Parathyroid adenoma (tissue), 2 donors: ENCODE measurements at regions not wholly inside any gene's neighbourhood (a gene's known extent, or its start where the extent isn't known, plus 50 kb on each side); places are given as distances from the start of the nearest gene placed in this dataset.

Experiments used
- H2AFZ ChIP-seq: fragments of 300-600 bp; sonication (generic); one replicate; pipeline ENCODE4 v1.7.0; 2017; ENCODE audit warnings: antibody characterized with exemption, mild to moderate bottlenecking
- H3K27ac ChIP-seq: fragments of 300-600 bp; sonication (generic); one replicate; pipeline ENCODE4 v1.7.0; 2017
- H3K27me3 ChIP-seq: fragments of 300-600 bp; sonication (generic); one replicate; pipeline ENCODE4 v1.7.0; 2017; ENCODE audit warnings: low read length; ENCODE audit not compliant: control insufficient read depth, insufficient read depth
- H3K36me3 ChIP-seq: fragments of 300-600 bp; sonication (generic); one replicate; pipeline ENCODE4 v1.7.0; 2017; ENCODE audit warnings: low read length; ENCODE audit not compliant: control insufficient read depth, insufficient read depth
- H3K4me1 ChIP-seq: fragments of 300-600 bp; sonication (generic); one replicate; pipeline ENCODE4 v1.7.0; 2017; ENCODE audit warnings: control low read depth
- H3K4me2 ChIP-seq: fragments of 300-600 bp; sonication (generic); one replicate; pipeline ENCODE4 v1.7.0; 2017; ENCODE audit warnings: low read length
- H3K4me3 ChIP-seq: fragments of 300-600 bp; sonication (generic); one replicate; pipeline ENCODE4 v1.7.0; 2017; ENCODE audit warnings: low read depth, low read length
- H3K79me2 ChIP-seq: fragments of 300-600 bp; sonication (generic); one replicate; pipeline ENCODE4 v1.7.0; 2017; ENCODE audit warnings: control low read depth
- H3K9ac ChIP-seq: fragments of 300-600 bp; sonication (generic); one replicate; pipeline ENCODE4 v1.7.0; 2017; ENCODE audit warnings: mild to moderate bottlenecking
- H3K9me3 ChIP-seq: fragments of 300-600 bp; sonication (generic); one replicate; pipeline ENCODE4 v1.7.0; 2017; ENCODE audit warnings: low read length; ENCODE audit not compliant: control insufficient read depth
- TF ChIP-seq, protein P1 (sequence below): fragments of 300-600 bp; sonication (generic); IDR thresholded peaks from one replicate; pipeline ENCODE4 v1.7.0; 2017; ENCODE audit warnings: antibody characterized with exemption, mild to moderate bottlenecking
- donor health status: primary hyperparathyroidism.

DNA sequence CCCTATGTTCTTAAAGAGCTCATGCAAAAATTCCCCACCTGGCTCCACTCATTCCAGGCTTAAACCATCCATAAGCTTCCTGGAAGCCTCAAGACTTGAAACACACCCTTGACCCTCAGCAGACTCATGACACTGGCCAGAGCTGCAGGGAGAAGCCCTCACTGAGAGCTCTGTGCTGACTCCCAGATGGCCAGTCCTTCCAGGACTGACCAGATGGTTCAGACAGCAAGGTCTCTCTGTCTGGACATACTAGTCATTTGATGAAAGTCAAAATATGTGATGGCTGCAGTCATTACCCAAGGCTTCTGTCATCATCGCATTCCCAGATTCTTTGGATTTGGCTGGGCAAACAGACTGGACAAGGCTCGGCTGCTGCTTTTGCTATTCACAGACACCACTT is 397.4 kb downstream of the FOXO1 start:
- no peaks in the 10 kb centered on the region for H3K79me2 ChIP-seq
- H3K4me3 ChIP-seq: no peak overlapping the region
- no peaks in the 10 kb centered on the region for H3K36me3 ChIP-seq
- H3K9ac ChIP-seq: no peak overlapping the region
- no peak overlapping the region for H3K4me2 ChIP-seq
- H3K9me3 ChIP-seq: no peaks in the 10 kb centered on the region
- H2AFZ ChIP-seq: no peak overlapping the region
- TF ChIP-seq, protein P1, sequence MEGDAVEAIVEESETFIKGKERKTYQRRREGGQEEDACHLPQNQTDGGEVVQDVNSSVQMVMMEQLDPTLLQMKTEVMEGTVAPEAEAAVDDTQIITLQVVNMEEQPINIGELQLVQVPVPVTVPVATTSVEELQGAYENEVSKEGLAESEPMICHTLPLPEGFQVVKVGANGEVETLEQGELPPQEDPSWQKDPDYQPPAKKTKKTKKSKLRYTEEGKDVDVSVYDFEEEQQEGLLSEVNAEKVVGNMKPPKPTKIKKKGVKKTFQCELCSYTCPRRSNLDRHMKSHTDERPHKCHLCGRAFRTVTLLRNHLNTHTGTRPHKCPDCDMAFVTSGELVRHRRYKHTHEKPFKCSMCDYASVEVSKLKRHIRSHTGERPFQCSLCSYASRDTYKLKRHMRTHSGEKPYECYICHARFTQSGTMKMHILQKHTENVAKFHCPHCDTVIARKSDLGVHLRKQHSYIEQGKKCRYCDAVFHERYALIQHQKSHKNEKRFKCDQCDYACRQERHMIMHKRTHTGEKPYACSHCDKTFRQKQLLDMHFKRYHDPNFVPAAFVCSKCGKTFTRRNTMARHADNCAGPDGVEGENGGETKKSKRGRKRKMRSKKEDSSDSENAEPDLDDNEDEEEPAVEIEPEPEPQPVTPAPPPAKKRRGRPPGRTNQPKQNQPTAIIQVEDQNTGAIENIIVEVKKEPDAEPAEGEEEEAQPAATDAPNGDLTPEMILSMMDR: no peak
- H3K27me3 ChIP-seq: no peaks in the 10 kb centered on the region
- H3K4me1 ChIP-seq: no peaks in the 10 kb centered on the region
- no peak overlapping the region for H3K27ac ChIP-seq

DNA sequence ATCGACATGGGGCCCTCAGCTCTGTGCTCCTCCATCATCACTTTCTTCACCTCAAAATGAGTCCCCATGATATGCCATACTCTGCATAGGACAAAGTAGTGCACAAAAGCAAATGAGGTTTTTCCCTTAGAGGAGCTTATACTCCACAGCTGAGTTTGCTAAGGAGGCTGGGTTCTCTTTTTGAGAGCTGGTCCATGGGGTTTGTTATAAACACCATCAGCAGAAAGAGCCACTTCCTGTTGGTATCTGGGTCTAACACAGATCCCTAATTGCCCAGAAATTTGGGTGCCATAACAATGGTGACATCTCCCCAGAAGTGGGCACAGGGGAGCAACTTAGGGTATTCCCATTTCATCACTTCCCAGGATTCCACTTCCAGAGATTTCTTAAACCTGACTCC is 395.7 kb downstream of the FOXO1 start:
- H3K4me3 ChIP-seq: no peak overlapping the region

DNA sequence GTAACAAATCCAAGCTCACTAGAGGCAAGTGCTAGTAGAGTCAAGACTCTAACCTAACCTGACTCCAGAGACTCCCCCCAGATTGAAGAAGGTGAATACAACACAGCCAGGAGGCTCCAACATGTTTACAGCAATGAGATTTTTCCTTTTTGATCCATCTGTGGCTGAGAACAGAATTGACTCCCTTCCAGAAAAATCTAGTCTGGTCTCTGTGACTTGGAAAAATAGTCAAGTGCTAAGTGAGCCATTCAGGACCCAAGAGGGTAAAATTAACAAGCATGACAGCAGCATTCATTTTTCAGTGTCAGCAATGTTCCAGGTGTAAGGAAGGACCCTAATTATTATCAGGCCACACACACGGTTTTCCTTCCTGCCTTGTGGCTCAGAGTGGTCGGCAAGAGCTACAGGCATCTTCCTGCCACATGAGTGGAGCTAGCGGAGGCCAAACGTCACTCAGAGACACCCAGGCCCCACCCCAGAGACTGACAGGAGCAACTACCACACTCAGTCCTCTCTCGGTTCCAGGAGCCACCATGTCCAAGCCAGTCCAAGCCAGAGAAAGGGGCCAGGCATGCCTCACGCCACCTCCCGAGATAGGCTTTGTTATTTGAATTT is 395.1 kb downstream of the FOXO1 start:
- no peaks in the 10 kb centered on the region for H3K79me2 ChIP-seq
- H2AFZ ChIP-seq: no peak overlapping the region
- no peaks in the 10 kb centered on the region for H3K36me3 ChIP-seq
- H3K4me2 ChIP-seq: no peak overlapping the region
- H3K9ac ChIP-seq: no peak overlapping the region
- TF ChIP-seq, protein P1: no peak
- no peaks in the 10 kb centered on the region for H3K27me3 ChIP-seq
- no peaks in the 10 kb centered on the region for H3K9me3 ChIP-seq
- no peak overlapping the region for H3K27ac ChIP-seq
- H3K4me3 ChIP-seq: no peak overlapping the region
- H3K4me1 ChIP-seq: no peaks in the 10 kb centered on the region

More for the DNA sequence above, 395.7 kb downstream of the FOXO1 start:
- H3K9me3 ChIP-seq: no peaks in the 10 kb centered on the region
- no peak overlapping the region for H3K4me2 ChIP-seq
- no peaks in the 10 kb centered on the region for H3K4me1 ChIP-seq
- H2AFZ ChIP-seq: no peak overlapping the region
- H3K9ac ChIP-seq: no peak overlapping the region
- TF ChIP-seq, protein P1: no peak
- no peaks in the 10 kb centered on the region for H3K27me3 ChIP-seq
- no peaks in the 10 kb centered on the region for H3K79me2 ChIP-seq
- H3K36me3 ChIP-seq: no peaks in the 10 kb centered on the region
- no peak overlapping the region for H3K27ac ChIP-seq

DNA sequence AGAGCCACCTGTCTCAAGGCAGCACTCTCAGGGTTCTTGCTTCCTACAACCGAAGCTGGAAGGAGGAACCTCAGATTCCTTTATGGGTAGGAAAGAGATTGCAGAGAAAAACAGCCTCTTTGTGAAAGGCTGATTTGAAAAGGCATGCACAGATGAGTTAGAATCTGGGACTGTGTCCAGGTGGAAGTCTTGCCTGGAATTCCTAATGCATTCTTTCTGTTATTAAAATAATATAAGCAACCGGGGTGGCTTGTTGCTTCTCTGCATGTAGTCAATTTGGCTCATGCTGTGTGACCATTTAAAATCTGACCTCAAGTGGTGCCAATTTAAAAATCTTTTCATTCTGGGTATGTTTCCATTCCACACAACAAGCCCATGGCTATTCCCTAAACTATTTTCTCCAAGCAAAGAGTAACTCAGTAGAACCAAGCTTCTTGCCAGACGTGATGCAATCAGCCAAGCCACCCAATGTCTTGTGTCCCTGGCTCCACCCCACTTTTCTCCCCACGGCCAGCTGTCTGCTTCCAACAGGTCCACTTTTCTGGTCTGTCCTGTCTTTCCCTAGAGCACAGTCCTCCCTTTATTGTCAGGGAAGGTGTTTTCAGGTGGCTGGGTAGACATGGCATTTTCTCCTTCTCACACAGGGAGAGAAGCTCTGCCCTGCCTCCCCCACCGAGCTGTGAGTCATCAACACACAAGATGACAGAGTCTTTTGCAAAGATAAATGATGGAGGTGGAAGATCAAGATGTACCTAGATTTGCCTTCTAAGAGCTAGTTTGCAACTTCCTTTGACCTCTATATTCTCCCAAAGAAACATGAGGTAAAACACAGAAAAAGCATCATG is 394.3 kb downstream of the FOXO1 start:
- Histone ChIP-seq H2AFZ (no peak overlapping the region), H3K79me2 (no peaks in the 10 kb centered on the region), H3K9ac (no peak overlapping the region), H3K4me1 (no peaks in the 10 kb centered on the region), H3K4me2 (no peak overlapping the region), H3K27me3 (no peaks in the 10 kb centered on the region), H3K9me3 (no peaks in the 10 kb centered on the region), H3K36me3 (no peaks in the 10 kb centered on the region), H3K4me3 (no peak overlapping the region), H3K27ac (no peak overlapping the region)
- TF ChIP-seq, protein P1: no peak
